GM18873 (cell line): ENCODE measurements at regions not wholly inside any gene's neighbourhood (a gene's known extent, or its start where the extent isn't known, plus 50 kb on each side); places are given as distances from the start of the nearest gene placed in this dataset.
A peak's percentile ranks its signal among the peaks of the same experiment; 100 is the strongest.

Experiments
- ATAC-seq: cut with Tn5 transposase; IDR thresholded peaks from one replicate; pipeline ENCODE4 v1.9.1; 2021; ENCODE audit warnings: mild to moderate bottlenecking, moderate library complexity, moderate number of reproducible peaks; ENCODE audit not compliant: unreplicated experiment, low FRiP score

DNA sequence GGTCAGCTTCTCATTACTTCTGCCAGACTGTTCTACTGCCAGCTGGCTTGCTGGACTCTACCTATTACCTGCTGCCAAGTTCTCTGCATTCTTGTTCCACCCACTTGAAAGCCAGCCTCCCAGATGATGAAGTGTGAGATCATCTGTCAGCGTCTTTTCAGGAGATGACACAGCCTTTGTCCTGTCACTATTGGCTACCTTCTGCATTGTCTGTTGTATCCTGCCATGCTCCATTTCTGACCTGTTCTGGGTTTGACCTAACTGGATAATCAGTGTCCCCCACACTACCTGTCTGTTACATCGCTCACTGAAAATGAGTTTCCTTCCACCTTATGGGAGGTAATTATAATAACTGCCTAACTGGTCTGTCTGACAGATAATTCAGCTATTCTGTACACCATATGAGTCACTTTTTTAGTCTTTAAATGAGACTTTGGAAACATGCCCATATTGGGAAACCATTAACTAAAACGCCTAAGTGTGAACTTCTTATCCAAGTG, 520.6 kb downstream of the METTL4 start:
- no peak for ATAC-seq

DNA sequence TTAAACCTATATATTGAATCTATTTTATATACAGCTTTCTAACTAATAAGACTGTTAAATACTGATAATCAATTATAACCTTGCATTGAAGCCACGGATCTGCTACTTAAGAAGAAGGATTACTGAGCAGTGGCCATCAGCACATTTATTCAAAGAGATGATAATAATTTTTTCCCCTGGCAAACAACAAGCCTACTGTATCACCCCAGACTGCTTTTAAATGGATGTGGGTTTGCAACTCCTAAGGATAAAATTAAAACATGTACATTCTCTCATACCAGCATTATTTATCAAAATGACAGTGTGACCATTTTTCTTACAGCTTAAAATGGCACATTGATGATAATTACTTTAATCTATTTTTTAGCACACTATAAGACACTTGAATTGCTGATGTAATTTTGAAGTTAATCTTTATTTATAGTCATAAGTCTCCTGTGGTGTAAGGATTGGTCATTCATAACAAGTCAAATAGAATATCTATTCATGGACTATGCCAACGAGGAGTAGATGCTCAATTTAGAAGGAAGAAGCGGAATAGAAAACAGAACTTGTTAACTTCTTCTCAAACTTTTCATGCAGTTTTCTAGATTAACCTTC, 517.7 kb downstream of the METTL4 start:
- ATAC-seq, result no peak

- ATAC-seq, result no peak
Measured at GRCh38 chr18:2059336-2059735, 512.0 kb downstream of the METTL4 start.

DNA sequence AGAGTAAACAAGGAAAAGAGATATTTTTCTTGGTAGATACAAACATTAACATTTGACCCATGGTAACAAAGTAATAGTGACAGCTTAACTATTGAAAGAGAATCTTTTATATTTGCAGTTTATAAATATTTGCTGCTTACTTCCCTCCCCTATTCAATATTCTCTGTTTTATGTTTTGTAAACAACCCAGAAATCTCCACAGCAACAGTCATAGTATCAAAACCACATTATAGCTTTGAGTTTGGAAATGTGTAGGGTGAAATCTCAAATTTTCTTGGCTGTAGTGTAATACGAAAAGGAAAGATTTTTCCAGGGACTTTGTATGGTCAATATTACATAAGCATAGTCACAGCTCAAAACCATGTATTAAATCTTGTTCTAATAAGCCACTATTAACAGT, 511.2 kb downstream of the METTL4 start:
- ATAC-seq, result no peak

- no peak for ATAC-seq
Measured at GRCh38 chr18:2070631-2071030, 500.7 kb downstream of the METTL4 start.

DNA sequence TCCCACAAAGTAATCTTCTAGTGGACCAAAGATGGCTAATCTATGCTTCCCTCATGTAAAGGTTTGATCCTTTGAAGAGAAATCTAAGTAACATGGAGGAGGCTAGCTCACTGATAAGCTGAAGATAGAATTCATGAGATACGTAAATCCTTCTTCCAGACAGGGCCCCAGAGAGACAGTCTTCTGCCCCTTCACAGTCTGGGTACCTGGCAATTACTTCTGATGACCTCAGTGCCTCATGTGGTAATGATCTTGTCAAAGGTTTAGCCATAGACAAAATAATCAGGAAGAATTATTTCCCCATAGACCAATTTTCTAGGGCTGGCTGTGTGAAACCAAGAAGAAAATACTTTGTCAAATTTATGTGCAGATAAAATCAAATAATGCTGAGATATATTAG, 495.8 kb downstream of the METTL4 start:
- no peak for ATAC-seq

DNA sequence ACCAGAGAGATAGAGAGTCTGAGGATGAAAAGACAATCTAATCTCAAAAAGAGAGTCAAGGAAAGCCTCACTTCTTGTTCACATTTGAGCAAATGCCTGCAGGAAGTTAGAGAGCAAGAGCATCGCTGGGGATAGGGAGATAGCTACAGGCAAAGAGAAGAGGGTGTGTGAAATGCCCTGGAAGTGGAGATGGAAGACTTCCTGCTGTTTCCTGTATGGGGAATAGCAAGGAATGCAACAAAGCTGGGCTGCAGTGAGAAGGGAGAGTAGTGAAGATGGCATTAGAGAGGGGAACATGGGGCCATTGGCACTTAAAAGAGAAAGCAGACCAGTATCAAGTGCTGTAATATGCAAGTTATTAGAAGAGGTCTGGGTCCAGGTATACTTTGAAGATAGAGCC, 488.6 kb downstream of the METTL4 start:
- no peak for ATAC-seq

GRCh38 chr18:2083691-2084090, 487.6 kb downstream of the METTL4 start:
- no peak for ATAC-seq

- ATAC-seq, result no peak
Measured at GRCh38 chr18:2086439-2086838, 484.9 kb downstream of the METTL4 start.

DNA sequence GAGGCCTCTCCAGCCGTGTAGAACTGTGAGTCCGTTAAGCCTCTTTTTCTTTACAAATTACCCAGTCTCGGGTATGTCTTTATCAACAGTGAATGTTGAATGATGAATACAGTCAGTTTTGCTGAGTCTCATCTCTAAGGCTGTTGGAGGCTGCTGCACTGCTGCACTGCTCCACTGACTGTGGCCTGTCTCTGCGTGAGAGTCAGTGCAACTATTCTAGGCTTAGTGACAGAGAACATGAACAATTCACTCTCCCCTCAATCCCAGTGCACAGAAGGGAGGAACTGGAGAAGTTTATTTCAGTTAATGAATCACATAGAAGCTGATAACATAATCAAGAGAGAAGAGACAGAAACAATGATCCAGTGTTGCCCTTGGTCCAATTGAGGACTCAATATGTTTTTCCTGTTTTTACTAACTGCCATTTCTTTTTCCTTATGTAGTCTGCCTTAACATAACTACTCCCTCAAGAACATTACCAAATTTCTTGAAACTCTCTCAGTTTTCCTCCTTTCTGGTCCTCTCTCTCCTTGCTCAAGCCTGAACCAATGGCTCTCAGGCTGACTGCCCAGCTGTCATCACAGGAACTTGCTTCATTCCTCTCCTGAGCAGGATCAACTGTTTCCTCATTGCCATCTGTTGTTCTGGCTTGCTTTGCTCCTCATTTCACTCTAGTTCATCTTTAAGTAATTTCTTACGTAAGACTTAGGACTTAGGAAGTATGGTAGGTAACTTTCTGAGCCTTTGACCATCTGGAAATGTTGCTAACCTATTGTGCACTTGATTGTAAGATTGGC, 483.2 kb downstream of the METTL4 start:
- ATAC-seq, result no peak

DNA sequence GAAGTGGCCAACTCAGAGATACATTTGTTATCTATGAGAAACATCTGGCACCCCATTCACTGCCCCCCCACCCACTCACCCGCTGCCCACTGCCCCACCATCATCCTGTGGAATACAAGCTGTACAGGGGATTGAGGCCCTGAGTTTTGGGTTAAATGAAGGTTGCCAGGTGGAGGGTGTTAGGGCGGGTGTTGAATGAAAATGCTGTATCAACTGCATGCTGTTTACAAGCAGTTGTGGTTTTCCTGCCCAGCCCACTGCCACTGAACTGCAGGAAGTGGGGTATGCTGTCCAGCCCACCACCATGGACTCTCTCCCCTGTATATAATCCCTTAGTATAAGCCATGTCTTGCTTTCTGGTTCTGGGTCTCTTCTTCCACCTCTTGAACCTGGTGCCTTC, 481.9 kb downstream of the METTL4 start:
- no peak for ATAC-seq

DNA sequence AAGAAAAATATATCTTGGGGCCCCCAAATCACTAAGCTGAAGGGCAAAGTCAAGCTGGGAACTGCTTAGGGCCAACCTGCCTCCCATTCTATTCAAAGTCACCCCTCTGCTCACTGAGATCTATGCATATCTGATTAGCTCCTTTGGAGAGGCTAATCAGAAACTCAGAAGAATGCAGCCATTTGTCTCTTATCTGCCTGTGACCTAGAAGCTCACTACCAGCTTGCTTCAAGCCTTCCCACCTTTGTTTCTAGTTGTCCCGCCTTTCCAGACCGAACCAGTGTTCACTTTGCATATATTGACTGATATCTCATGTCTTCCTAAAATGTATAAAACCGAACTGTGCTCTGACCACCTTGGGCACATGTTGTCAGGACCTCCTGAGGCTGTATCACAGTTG, 479.4 kb downstream of the METTL4 start:
- no peak for ATAC-seq

GRCh38 chr18:2096551-2096950, 474.8 kb downstream of the METTL4 start:
- no peak for ATAC-seq

DNA sequence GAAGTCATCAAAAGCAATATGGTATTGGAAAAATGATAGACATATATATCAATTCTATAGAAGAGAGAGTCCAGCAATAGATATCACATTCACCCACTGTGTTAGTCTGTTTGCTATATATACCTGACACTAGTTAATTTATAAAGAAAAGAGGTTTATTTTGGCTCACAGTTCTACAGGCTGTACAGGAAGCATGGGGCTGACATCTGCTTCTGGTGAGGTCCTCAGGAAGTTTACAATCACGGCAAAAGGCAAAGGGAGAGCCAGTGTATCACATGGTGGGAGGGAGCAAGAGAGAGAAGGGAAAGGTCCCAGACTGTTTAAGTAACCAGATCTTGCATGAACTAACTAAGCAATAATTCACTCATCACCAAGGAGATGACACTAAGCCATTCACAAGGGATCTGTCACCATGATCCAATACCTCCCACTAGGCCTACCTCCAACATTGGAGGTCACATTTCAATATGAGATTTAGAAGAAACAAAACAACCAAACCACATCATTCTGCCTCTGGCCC, 470.6 kb downstream of the METTL4 start:
- no peak for ATAC-seq

DNA sequence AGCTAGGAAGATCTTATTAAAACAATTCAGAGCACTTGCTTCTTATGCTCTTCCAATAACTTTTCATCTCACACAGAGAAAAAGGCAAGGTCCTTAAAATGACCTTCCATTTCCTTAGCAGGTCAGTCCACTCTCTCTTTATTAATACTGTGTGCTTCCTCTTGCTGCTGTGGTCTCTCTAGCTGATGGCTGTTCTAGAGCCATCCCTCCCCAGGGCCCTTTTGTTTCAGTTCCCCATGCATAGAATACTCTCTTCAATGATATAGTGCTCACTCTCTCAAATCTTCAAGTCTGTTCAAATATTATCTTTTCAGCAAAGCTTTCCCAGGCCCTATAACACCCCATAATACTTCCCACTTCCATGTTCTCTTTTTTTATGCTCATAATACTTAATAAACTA, 469.3 kb downstream of the METTL4 start:
- no peak for ATAC-seq

DNA sequence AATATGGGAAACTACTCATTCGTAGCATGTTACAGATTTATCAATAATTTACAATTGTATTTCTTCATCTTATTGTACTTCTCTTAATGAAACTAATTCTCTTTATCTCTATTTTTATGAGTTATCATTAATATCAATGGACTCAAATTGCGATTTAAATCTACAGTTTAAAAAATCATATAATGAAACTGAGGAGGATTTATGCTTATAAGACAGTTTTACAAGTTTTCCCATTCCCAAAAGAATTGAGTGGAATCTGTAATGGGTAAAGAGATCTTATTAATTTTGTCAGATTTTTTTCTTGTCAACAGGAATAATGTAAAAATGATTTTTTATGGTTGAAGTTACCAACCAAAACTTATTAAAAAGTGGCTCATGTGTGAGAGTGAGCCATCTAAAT, 468.0 kb downstream of the METTL4 start:
- ATAC-seq, result no peak

GRCh38 chr18:2104620-2105462, 466.5 kb downstream of the METTL4 start:
- ATAC-seq, result peak; percentile 70

GRCh38 chr18:2108591-2108990, 462.7 kb downstream of the METTL4 start:
- ATAC-seq, result no peak

GRCh38 chr18:2111456-2111855, 459.8 kb downstream of the METTL4 start:
- no peak for ATAC-seq

DNA sequence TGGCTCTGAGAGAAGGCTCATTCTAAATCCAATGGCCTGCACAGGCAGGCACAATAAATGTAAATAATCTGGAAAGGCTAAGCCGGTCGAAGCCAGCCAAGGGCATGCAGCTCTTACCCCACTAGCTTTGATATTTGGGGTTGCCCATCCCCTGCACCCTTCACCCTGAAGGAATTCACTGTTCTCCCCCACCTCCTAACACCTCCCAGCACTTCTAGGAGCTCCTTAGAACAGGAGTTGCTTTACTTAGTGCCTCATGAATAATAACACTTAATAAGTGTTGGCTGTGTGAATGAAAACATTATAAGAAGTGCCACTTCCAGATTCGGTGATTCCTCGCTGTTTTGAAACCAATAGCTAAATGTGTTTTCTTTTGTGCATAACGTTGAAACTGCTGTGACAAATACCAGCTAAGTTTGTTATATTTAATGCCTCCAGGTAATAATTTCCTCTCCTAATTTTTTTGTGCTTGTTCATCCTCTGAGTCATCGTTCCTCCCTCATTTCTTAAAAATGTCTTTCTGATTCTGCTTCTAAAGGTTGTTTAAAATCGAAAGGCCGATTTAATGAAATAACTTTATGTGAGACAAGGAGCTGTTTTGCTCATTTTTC, 458.8 kb downstream of the METTL4 start:
- no peak for ATAC-seq

DNA sequence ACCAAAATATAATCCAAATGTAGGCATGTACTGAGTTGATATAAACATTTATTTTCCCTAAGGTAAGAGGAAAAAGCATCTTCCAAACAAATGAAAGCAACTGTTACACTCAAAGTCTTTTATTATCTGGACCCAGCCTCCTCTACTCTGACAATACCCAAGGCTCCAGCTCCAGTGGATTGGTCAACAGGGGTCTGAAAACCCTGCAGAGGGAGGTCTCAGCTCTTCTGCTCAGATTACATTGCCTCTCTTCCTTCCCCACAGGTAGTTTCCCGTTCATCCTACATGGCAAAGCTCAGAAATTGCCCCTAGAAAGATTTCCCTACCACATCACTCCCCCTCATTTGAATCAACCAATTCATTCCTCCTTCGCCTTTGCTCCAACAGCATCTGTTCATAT, 457.0 kb downstream of the METTL4 start:
- no peak for ATAC-seq
